ENCODE measurements at regions not wholly inside any gene's neighbourhood (a gene's known extent, or its start where the extent isn't known, plus 50 kb on each side); places are given as distances from the start of the nearest gene placed in this dataset.

DNA sequence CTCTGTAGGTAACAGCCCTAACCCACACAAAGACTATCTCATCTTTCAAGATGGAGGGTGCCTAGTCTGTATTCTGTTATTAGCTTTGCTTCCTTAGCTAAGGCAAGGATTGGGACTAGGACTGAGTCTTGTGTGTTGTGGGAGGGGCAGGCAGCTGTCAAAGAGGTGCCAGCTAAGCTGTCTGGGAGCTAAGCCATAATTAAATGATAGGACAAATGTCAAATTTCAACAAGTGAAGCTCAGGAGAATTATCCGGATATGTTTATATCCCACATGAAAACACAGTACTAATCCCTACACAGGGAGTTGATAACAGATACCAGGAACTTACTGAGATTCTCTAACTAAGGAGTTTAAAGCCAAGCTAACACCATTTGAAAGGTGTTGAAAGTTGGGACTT lies 70.5 kb upstream of the NGF start:
- Histone ChIP-seq H3K4me1 (ENCODE audit: control insufficient read depth, insufficient read depth, low read length, unreplicated experiment) (peaks cover 25% of the 10 kb centered on the region), H3K27me3 (ENCODE audit: insufficient read depth, low read length) (no peaks in the 10 kb centered on the region)

DNA sequence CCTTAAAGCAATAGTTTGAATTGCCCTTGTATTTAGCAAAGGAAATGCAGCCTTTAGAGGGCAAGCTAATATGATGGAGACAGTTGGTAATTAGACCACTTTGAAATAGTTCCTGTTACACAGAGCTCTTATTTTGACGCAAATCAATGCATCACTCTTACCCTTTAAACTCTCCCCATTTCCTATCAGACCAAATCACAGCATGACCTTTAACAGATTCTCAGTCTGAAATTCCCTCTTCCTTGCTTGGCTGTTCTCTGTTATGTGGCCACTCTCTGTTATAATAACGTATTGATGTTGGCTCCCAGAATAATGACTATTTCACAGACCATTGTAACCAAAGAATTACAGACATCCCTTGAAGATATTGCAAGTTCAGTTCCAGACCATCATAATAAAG lies 66.9 kb upstream of the NGF start:
- Histone ChIP-seq H2AFZ (ENCODE audit: low read length, unreplicated experiment) (no peak overlapping the region), H3K79me2 (ENCODE audit: control insufficient read depth, insufficient read depth, low read length, unreplicated experiment) (no peaks in the 10 kb centered on the region), H3K27ac (ENCODE audit: low read depth, low read length) (no peak overlapping the region), H3K4me3 (ENCODE audit: low read depth, low read length) (no peak overlapping the region), H3K27me3 (ENCODE audit: insufficient read depth, low read length) (no peaks in the 10 kb centered on the region), H3K4me1 (ENCODE audit: control insufficient read depth, insufficient read depth, low read length, unreplicated experiment) (peaks cover 5% of the 10 kb centered on the region), H3K36me3 (ENCODE audit: insufficient read depth, low read length) (no peaks in the 10 kb centered on the region)

More for the DNA sequence above, 70.5 kb upstream of the NGF start:
- Histone ChIP-seq H3K4me3 (ENCODE audit: low read depth, low read length) (no peak overlapping the region), H3K27ac (ENCODE audit: low read depth, low read length) (no peak overlapping the region), H3K36me3 (ENCODE audit: insufficient read depth, low read length) (no peaks in the 10 kb centered on the region), H2AFZ (ENCODE audit: low read length, unreplicated experiment) (no peak overlapping the region), H3K79me2 (ENCODE audit: control insufficient read depth, insufficient read depth, low read length, unreplicated experiment) (no peaks in the 10 kb centered on the region)

DNA sequence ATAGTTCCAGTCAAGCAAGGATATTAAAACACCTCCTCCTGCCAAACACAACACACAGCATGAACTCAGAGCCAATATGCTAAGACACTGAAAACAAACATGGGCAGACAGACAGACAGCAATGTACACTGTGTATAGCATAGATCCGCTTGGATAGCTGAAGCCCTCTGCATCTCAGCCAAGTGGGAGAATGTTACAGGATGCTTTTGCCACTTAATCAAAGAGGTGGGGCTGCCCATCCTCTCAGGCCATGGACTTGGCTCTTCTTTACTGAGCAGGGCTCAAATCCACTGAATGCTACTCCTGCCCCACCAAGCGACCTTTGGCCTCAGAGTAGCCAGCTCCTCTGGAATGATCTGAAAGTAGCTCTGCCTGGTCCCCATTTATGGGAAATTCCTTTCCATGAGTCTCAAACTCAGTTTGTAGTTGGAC lies 64.7 kb upstream of the NGF start:
- no peaks in the 10 kb centered on the region for H3K4me1 ChIP-seq (ENCODE audit: control insufficient read depth, insufficient read depth, low read length, unreplicated experiment)
- no peaks in the 10 kb centered on the region for H3K79me2 ChIP-seq (ENCODE audit: control insufficient read depth, insufficient read depth, low read length, unreplicated experiment)
- no peaks in the 10 kb centered on the region for H3K36me3 ChIP-seq (ENCODE audit: insufficient read depth, low read length)
- no peak overlapping the region for H2AFZ ChIP-seq (ENCODE audit: low read length, unreplicated experiment)
- H3K27me3 ChIP-seq (ENCODE audit: insufficient read depth, low read length) = no peaks in the 10 kb centered on the region
- H3K4me3 ChIP-seq (ENCODE audit: low read depth, low read length) = no peak overlapping the region
- H3K27ac ChIP-seq (ENCODE audit: low read depth, low read length) = no peak overlapping the region

DNA sequence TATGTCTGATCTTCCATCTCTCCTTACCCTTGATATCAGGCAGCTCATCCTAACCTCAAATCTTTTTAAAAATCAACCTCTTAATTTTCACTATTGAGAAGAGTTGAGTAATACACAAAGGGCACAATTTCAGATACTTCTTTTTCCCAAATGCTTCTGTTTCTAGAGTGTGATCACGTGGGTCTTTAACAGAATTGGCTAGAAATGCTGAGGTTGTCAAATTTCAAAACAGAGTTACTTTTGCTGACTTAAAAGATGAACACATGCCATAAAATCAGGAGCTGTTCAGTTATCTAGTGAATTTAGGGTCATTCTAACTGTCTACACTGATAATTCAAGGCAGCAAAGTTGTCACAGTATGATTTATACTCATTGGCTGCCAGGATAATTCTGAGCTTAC lies 63.6 kb upstream of the NGF start:
- H2AFZ ChIP-seq (ENCODE audit: low read length, unreplicated experiment) = no peak overlapping the region
- H3K36me3 ChIP-seq (ENCODE audit: insufficient read depth, low read length) = no peaks in the 10 kb centered on the region
- no peak overlapping the region for H3K4me3 ChIP-seq (ENCODE audit: low read depth, low read length)
- H3K27ac ChIP-seq (ENCODE audit: low read depth, low read length) = no peak overlapping the region
- H3K4me1 ChIP-seq (ENCODE audit: control insufficient read depth, insufficient read depth, low read length, unreplicated experiment) = no peaks in the 10 kb centered on the region
- H3K27me3 ChIP-seq (ENCODE audit: insufficient read depth, low read length) = no peaks in the 10 kb centered on the region
- H3K79me2 ChIP-seq (ENCODE audit: control insufficient read depth, insufficient read depth, low read length, unreplicated experiment) = no peaks in the 10 kb centered on the region

DNA sequence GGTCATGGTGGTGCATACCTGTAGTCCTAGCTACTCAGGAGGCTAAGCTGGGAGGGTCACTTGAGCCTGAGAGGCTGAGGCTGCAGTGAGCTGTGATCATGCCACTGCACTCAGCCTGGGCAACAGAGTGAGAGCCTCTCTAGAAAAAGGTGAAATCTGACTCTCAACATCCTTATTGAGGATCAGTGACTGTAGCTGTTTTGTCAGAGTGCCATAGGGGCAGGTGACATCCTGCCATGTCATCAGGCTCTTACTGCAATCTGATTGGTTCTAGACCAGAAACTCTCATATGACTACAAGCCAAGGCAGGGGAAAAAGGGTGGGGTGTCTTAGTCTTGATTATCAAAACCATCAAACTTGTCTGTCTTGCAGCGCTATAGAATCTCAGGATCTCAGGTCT lies 62.8 kb upstream of the NGF start:
- H2AFZ ChIP-seq (ENCODE audit: low read length, unreplicated experiment) = no peak overlapping the region
- no peaks in the 10 kb centered on the region for H3K36me3 ChIP-seq (ENCODE audit: insufficient read depth, low read length)
- H3K4me1 ChIP-seq (ENCODE audit: control insufficient read depth, insufficient read depth, low read length, unreplicated experiment) = no peaks in the 10 kb centered on the region
- no peaks in the 10 kb centered on the region for H3K79me2 ChIP-seq (ENCODE audit: control insufficient read depth, insufficient read depth, low read length, unreplicated experiment)
- H3K27me3 ChIP-seq (ENCODE audit: insufficient read depth, low read length) = no peaks in the 10 kb centered on the region
- no peak overlapping the region for H3K4me3 ChIP-seq (ENCODE audit: low read depth, low read length)
- no peak overlapping the region for H3K27ac ChIP-seq (ENCODE audit: low read depth, low read length)

DNA sequence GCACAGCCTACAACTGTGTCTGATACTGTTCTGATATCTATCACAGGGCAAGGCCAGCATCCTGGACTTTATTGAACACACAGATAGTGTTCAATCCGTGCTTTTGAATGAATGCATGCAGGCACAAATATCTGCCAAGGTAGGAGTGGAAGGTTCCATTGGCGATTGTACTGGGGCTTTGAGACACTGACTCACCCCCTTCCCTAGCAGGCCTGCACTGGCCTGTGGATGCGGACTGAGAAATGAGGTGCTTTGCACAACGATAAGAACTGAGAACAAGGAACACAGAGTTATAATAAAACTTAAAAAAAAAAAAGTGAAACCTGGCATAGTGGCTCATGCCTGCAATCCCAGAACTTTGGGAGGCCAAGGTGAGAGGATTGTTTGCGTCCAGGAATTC lies 62.4 kb upstream of the NGF start:
- H3K36me3 ChIP-seq (ENCODE audit: insufficient read depth, low read length) = no peaks in the 10 kb centered on the region
- H3K4me3 ChIP-seq (ENCODE audit: low read depth, low read length) = no peak overlapping the region
- H3K27ac ChIP-seq (ENCODE audit: low read depth, low read length) = no peak overlapping the region
- no peaks in the 10 kb centered on the region for H3K79me2 ChIP-seq (ENCODE audit: control insufficient read depth, insufficient read depth, low read length, unreplicated experiment)
- H2AFZ ChIP-seq (ENCODE audit: low read length, unreplicated experiment) = no peak overlapping the region
- H3K4me1 ChIP-seq (ENCODE audit: control insufficient read depth, insufficient read depth, low read length, unreplicated experiment) = no peaks in the 10 kb centered on the region
- H3K27me3 ChIP-seq (ENCODE audit: insufficient read depth, low read length) = no peaks in the 10 kb centered on the region

DNA sequence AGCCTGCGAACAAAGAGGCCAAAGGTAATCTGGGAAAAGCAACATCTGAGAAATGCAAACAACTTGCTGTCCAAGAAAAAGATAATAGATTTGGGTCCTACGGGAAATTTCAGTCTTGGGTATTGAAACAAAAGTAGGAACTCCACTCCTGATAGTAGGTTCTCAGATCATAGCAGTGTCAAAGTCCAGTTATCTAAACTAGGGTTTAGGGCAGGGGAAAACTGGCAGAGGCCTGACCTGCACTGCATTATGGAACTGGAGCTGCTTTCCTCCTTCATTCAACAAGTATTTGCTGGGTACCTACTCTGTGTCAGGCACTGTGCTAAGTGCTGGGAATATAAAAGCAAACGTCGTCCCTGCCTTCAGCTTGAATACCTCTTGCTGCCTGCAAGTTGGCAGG lies 60.7 kb upstream of the NGF start:
- Histone ChIP-seq H2AFZ (ENCODE audit: low read length, unreplicated experiment) (no peak overlapping the region), H3K79me2 (ENCODE audit: control insufficient read depth, insufficient read depth, low read length, unreplicated experiment) (no peaks in the 10 kb centered on the region), H3K27me3 (ENCODE audit: insufficient read depth, low read length) (no peaks in the 10 kb centered on the region), H3K36me3 (ENCODE audit: insufficient read depth, low read length) (no peaks in the 10 kb centered on the region), H3K4me1 (ENCODE audit: control insufficient read depth, insufficient read depth, low read length, unreplicated experiment) (no peaks in the 10 kb centered on the region), H3K27ac (ENCODE audit: low read depth, low read length) (no peak overlapping the region), H3K4me3 (ENCODE audit: low read depth, low read length) (no peak overlapping the region)

Data from ACC112 (cell line).